GM21528 (cell line): ENCODE measurements at regions not wholly inside any gene's neighbourhood (a gene's known extent, or its start where the extent isn't known, plus 50 kb on each side); places are given as distances from the start of the nearest gene placed in this dataset.

ENCODE experiments used
- ATAC-seq: cut with Tn5 transposase; IDR thresholded peaks from one replicate; pipeline ENCODE4 v1.9.1; 2021; ENCODE audit warnings: mild to moderate bottlenecking, moderate library complexity; ENCODE audit not compliant: unreplicated experiment, low FRiP score

DNA sequence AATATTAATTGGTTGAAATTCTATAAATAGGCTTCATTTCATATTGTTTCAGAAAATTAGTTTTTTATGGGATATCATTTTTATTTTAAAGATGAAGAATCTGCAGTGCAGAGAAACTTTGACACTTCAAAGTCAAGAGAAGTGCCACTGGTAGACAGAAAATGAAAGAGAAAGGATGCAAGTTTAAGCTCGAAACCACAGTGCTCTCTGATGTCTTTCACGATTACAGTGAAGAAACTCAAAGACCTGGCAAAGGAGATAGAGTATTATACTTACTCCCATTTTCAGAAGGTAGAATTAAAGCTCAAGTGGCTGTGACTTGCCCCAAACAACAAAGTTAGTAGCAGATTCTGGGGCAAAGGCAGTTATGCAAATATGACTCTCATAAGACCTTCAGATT, 745.4 kb downstream of the TECRL start:
- no peak for ATAC-seq

DNA sequence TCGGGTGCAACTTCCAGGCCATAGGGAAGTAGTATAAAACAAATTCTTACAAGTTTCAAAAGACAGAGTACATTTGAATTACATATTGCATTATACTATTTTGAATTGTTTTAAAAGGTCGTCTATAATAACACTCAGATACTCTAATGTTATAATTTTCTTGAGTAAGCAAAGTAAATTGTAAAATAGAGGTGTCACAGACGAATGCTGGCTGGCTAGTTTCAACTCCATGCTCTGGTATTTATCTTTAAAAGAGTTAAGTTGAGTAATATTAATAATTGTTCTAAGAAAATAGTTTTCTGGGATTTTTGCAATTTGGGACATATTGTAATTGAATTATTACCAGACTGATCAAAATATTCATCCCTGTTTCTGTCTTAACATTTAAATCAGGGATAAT, 764.9 kb downstream of the TECRL start:
- ATAC-seq = no peak

DNA sequence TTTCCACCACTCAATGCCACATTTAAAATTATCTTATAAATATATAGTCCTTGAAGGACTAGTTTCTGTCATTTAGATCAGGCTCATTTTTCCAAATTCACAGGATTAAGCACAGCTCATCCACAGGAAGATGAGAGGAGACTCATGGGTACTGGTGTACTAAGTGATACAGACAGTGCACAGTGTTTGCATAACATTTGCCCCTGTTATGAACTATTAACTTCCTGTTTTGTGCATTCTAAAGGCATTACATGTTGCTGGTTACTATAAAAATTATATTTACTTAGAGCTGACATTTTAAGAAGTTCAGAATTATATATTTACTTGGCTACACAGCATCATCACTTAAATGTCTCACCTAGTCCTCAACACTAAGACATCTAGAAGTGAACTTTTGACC, 772.0 kb downstream of the TECRL start:
- ATAC-seq = no peak

DNA sequence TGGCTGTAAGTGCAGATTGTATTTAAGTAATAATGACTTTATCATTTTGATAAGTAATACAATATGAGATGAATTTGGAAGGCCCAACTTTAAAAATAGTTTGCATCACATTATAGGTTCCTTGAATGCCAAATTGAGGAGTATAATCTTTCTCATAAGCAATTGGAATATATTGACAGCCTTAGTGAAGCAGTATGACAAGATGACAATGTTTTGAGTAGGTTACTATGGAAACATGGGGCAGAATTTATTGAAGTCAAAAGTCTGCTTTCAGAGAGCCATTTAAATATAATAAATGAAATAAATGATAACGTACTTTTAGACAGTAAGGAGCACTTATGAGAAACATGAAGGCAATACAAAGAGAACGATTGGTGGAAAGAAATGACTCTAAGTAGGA, 776.4 kb downstream of the TECRL start:
- no peak for ATAC-seq

DNA sequence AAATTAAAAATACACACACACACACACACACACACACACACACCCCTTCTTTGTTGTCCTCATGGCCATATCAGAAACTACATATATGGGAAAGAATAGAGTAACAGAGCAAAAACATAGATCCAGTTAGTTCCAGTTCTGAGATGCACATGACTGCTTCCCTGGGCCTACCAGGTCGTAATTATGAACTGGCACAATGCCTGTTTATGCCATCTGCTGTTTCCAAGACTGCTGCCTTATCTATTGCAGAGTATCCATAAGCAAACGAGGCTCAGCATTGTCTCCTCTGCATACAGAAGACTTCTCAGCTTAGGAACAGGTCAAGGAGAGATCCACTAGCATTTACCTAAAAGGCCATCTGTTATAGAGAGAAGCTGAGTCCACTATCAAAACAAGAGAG, 789.0 kb downstream of the TECRL start:
- ATAC-seq = no peak

DNA sequence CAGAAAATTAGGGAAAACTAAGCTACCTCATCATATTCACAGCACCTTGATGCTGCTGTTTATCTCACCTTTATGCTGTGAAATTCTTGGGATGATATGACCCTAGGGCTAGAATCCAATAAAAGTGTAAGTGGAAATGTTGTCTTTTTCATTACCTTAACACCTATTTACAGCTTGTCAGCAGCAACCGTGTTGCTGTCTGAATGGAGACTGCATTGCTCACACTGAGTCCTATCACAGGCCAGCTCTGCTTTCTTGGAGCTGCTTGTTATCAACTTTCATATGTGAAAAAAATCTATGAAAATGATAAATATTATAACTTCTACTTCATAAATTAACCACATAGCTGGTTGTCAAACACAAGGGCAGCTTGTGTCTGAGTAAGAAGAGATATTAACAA, 789.5 kb downstream of the TECRL start:
- no peak for ATAC-seq

DNA sequence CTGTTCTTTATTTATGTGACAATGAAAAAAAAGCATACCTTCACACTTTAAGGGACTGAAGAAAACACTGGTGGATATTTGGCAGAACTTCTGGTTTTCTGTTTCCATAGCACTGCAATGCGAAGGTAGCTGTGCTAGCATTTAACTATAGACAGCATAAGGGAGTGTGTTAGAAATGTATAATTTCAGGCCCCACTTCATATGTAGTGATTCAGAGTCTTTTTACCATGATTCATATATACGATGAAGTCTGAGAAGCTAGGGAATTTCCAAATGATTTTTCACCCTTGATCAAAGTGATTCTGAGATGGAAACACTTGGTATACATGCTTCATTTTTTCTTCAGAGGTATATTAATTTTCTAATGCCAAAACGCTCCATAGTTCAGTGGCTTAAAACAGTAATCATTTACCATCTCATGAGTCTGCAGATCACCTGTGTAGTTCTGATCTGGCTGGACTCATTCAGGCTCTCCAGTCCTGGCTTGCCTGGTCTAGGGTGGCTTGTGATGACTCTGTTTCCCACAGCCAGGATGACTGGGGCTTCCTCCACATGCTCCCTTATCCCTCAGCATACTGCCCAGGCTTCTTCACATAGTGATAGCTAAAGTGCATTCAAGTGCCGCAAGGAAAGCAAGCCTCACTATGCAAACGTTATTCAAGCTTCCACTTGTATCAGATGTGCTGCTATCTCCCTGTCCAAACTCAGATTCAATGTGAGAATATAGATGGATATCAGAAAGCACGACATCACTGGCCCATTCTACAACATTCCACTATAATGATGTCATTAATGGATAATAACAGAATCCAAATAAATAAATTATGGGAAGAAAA, 790.1 kb downstream of the TECRL start:
- no peak for ATAC-seq

DNA sequence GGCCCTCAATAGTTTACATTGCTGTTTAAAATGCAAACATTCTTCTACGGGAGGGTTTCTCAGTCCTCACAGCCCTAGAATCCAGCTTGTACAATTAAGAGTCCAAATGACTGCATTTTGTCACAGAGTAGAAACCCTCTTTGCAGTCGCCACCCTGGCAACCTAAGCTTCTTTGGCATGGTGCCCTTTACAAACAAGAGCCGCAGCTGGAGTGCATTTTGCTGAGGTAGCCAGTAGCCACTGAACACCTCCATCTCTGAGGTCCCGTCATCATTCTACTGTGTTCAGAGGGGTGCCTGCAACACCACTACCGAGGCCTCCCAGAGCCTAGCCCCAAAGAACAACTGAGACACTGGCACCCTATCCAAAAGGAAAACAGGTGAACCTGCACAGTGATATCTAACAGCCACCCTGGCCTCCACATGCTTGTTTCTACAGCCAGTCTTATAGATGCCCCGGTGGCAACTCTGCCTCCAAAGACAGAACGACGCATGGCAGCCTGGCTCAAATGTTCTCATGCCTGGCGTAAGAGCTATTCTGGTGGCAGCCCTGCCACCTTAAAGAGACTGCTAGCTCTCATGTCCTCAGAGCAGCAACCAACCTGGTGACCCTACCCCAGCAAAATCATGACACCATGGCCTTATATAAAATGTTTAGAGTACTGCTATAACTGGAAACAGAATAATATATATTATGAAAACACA, 801.9 kb downstream of the TECRL start:
- ATAC-seq = no peak

DNA sequence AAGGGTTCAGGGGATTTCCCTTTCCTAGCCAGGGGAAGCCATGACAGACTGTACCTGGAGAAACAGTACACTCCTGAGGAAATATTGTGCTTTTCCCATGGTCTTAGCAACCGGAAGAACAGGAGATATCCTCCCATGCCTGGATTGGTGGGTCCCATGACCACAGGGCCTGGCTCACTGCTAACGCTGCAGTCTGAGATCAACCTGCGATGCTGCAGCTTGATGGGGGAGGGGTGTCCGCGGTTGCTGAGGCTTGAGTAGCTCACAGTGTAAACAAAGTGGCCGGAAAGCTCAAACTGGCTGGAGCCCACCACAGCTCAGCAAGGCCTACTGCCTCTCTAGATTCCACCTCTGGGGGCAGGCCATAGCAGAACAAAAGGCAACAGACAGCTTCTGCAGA, 819.5 kb downstream of the TECRL start:
- no peak for ATAC-seq

DNA sequence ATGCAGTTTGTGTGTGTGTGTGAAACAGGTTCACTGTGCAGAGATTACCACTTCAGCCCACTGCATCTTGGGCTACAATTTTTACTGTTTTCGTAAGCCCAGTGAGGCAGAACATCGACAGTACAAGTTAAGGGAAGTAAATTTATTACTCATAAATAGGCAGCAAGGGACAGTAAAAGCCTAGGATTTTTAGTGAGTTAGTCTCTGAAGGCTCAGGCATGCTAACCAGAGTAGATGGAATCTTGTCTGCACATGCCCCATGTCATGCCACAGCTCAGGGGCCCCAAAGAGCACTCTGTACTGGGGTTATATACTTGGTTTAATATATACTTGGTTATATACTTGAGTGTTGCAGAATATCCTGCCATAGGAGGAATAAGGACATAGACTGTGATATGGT, 825.7 kb downstream of the TECRL start:
- no peak for ATAC-seq

DNA sequence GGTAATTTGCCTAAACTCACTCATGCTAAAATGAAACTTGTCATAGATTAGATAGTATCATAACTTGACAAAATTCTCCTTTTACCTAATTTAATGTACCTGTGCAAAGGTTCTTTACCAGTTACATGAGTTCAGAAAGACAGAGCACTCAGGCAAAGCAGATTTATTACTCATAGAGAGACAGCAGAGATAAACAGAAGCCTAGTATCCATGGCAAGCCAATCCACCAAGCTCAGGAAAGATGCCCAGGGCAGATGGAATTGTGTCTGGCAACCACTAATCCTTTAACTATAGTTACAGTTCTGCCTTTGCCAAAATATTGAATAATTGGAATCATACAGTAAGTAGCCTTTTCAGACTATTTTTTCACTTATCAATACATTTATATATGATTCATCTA, 826.2 kb downstream of the TECRL start:
- ATAC-seq = no peak

DNA sequence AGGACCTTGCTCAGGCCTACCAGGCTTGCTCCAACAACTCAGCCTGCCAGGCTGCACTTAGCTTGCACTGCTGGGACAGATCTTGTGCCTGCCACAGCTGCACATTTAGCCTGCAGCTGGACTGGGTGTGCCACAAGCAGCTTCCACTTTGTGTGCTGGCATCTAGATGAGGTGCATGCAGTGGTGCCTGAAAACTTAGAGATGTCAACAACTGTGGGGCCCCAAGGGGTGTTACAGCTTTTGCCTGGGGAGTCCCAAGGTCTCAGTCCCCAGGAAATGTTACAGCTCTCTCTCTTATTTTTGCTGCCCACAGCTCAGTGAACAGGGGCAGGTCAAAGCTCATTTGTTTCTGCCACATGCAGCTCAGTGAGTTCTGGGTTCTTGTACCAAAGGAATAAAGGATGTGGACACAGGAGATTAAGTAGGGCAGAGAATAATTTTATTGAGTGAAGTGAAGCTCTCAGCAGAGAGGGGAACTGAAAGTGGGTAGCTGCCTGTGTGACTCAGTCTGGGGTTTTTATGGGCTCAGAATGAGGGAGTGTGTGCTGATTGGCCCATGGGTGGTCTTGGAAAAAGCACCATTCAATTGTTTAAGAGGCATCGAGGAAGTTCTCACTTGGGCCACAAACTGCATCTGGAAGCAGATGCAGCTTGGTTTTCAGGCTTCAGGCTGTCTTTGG, 828.3 kb downstream of the TECRL start:
- ATAC-seq = no peak

DNA sequence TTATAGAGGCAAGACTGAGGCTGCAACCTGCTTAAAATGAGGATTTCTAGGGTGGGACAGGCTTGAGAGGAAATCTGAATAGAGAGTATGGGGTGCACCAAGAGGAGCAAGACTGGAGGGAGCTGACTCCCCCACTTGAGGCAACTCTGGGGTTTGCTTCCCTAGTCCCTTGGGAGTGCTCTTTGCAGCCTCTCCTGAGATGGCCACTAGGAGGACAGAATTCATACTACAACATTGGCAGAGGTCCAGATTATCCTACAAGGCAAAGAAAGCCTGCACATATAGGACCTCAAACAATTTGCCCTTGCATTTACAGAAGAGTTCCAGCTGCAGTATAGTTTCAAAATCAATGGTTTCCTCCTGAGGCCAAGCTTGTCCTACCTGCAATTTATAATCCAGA, 830.9 kb downstream of the TECRL start:
- ATAC-seq = no peak

DNA sequence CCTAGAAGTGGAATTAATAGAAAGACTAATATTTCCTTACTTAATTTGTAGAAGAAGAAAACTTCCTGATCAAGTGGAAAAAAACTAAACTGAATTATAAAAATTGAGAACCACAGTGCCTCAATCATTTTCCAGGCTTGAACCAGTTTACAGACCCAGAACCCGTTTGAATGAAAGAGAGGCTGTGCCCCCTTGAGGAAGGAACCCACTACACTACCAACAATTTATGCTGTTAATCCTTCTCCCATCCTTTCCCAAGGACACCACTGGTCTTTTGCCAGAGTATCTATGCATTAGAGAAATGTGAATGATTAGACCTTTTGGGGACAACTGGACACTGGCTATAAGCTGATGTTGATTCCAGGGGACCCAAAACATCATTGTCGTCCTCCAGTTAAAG, 842.6 kb downstream of the TECRL start:
- ATAC-seq = no peak

DNA sequence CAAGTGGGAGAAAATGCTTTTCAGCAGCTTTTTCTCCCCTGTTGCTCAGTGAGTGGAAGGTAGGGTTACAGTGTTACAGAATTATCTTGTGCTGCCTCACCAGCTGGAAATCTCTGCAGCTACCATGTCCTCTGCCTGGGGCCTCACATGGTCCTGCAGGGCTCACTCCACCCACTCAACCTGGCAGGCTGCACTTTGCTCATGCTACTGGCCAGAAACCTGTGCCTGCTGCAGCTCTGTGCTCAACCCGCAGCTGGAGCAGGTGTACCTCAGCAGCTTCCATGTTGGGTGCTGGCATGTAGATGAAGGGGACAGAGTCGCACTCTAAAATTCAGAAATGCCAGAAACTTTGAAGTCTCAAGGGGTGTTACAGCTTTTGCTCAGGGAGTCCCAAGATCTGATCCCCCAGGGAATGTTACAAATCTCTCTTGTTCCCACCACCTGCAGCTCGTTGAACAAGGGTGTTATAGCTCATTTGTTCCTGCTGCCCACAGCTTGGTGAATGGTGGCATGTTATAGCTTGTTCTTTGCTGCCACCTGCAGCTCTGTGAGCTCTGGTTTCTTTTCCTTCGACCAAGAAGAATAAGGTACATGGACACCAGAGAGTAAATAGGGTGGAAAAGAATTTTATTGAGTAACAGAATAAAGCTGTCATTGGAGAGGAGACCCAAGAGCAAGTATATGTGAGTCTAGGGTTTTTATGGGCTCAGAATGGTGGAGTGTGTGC, 845.8 kb downstream of the TECRL start:
- no peak for ATAC-seq

DNA sequence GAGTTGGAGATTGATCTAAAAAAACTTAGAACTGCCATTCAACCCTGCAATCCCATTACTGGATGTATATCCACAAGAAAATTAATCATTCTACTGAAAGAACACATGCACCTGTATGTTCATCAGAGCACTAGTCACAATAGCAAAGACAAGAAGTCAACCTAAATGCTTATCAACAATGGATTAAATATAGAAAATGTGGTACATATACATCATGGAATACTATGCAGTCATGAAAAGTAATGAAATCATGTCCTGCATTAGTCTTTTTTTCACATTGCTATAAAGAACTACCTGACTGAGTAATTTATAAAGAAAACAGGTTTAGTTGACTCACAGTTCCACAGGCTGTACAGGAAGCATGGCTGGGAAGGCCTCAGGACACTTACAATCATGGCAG, 850.5 kb downstream of the TECRL start:
- ATAC-seq = no peak

DNA sequence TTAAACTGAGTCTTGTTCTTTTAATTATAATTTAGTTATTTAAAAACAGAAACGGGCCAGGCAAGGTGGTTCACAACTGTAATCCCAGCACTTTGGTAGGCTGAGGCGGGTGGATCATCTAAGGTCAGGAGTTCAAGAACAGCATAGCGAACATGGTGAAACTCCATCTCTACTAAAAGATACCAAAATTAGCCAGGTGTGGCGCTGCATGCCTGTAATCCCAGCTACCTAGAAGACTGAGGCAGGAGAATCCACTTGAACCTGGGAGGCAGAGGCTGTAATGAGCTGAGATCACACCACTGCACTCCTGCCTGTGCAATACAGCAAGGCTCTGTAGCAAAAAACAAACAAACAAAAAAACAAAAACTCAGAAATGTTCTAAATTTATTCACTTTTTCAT, 852.9 kb downstream of the TECRL start:
- no peak for ATAC-seq

DNA sequence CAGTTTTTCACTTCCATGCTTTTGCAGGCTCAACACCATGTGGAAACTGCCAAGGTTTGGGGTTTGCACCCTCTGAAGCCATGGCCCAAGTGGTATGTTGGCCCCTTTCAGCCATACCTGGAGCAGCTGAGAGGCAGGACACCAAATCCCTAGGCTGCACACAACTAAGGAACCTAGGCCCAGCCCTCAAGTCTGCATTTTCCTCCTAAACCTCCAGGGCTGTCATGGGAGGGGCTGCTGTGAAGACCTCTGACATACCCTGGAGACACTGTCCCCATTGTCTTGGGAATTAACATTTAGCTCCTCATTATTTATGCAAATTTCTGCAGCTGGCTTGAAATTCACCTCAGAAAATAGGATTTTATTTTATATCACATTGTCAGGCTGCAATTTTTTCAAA, 856.1 kb downstream of the TECRL start:
- ATAC-seq = no peak

DNA sequence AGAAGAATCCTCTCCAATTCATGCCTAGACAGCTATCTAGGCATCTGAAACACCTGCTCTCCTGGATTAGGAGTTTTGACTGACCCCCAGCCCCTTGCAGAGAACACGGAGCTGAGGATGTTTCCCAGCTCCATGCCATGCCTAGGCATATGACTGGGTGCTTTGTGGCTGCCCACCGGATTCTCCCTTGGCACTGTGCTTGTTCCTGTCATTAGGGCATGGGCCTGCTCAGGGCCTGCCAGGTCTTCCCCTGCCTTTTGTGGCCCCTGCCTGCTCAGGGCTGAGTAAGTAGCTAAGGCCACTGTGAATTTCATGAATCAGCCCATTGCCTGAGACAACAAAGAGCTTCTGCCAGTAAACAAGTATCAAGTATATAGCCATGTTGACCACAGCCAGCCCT, 867.4 kb downstream of the TECRL start:
- no peak for ATAC-seq

DNA sequence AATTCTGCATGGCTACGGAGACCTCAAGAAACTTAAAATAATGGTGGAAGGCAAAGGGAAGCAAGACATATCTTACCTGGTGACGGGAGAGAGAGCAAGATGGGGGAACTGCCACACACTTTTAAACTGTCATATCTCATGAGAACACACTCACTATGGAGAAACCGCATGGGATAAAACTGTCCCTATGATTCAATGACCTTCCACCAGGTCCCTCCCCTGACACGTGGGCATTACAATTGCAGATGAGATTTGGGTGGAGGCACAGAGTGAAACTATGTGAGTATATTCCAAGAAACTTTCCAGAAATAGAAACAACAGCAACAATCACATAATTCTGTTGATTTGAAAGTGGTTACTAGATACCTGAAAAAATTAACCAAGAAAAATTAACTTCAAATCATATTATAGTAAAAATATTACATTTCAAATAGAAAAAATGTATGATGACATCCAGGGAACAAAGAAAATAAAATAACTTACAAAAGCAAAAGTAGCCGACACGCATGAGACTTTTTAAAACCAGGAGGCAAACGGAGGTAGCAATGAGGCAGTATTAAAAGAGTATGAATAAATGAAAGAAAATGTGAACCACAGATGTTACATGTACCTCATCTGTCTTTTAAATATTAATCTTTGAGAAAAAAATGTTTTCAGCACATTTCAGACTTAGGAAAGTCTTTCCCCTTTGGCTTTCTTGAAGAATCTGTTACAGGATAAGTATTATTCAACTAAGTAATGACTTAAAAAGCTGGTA, 879.5 kb downstream of the TECRL start:
- no peak for ATAC-seq
